HG03575 (cell line): ENCODE measurements at regions not wholly inside any gene's neighbourhood (a gene's known extent, or its start where the extent isn't known, plus 50 kb on each side); places are given as distances from the start of the nearest gene placed in this dataset.

Experiments used
- ATAC-seq: cut with Tn5 transposase; IDR thresholded peaks from one replicate; pipeline ENCODE4 v1.9.1; 2021; ENCODE audit not compliant: unreplicated experiment, insufficient number of reproducible peaks, low FRiP score; ENCODE audit errors: extremely low read depth

DNA sequence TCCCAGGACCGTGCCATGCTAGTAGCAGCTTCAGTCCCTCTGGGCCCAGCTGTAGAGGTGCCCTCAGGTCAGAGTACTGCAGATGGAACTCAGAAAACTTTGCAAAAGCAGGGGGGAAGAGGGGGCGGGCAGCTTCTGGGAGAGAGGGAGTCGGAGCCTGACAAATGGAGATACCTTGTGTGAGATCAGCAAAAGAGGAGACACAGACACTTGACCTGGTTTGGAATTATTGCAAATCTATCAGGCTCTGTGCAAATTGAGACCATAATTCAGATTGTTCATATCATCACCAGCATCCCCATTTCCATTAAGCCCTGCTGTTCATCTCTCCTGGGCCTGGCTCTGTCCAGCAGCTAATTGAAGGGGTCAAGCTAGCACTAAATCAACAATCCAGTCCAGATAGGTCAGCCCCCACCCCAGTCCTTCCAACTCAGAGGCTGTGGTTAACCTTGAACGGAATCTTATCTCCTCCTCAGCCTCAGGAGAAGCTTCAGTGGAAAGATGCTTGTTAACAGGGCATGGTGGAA is 292.6 kb upstream of the PLET1 start:
- no peak for ATAC-seq

DNA sequence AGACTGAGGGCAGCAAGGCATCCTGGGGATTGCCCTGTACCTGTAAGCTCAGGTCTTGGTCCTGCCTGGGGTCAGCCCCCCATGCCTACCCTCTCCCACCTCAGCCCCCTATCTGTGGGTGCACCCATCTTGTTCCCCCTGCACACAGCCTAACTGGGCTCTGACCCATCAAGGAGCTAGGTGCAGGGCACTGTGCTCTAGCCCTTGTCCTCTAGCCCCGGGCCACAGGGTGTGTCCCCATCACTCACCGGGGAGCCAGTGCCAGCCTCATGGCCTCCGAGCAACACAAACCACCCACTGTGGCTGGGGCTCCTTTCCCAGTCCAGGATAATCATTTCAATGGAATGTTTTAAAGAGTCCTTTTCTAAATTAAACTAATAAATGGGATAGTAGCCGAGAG is 293.9 kb upstream of the PLET1 start:
- no peak for ATAC-seq

DNA sequence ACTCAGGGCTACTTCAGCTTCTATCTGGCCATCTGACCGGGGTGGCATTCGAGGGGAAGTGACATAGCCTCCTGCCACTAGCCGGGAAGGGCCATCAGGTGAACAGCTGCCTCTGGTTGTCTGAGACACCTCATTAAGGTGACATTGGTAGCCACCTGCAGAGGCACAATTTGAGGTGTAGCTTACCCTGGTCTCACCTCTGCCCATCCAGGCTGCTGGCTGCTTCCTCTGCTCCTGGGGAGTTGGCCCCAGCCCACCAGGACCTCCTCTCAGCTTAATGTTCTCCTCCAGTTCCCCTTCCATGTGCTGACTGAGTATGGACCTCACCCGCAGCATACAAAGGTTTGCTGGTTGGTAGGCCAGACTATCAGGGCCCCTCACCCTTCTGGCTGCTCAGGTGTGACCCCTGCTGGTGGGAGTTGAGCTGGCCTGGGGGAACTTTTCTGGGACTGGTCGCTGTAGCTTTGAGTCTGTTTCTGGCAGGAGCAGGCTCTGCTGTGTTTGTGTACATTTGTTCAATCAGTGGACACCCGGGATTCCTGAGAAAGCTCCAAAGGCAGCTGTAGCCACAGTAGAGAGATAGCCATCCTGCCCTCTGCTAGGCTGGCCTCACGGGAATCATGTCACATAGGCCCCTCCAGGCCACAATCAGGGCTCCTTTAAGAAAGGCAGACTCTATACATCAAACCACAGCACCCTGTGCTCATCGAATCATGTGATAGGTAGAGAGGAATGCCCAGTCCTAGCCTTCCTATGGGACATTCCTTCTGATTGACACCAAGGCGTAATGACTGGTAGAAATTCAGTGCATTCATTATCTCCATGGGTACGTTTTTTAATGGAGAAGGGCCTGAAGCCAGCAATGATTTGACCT is 295.1 kb upstream of the PLET1 start:
- ATAC-seq: no peak

DNA sequence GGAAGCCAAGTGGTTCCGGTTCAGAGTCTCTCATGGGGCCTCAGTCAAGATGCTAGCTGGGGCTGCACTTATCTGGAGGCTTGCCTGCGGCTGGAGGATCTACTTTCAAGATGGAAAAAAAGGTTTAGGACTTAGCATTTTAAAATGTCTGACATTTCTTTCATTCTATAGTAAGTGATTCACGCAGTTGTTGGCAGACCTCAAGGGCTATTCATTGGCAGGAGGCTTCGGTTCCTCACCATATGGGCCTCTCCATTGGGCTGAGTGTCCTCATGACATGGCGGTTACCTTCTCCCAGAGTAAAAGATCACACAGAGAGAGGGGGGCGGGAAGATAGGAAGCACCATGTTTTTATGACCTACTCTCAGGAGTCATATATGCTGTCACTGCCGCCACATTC is 298.0 kb upstream of the PLET1 start:
- ATAC-seq: no peak

DNA sequence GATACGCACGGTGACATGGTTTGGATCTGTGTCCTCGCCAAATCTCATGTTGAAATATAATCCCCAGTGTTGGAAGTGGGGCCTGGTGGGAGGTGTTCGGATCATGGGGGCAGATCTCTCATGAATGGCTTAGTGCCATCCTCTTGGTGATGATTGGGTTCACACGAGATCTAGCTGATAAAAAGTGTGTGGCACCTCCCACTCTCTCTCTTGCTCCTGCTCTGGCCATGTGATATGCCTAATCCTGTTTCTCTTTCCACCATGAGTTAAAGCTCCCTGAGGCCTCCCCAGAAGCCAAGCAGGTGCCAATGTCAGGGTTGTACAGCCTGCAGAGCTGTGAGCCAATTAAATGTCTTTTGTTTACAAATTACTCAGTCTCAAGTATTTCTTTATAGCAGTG is 303.1 kb upstream of the PLET1 start:
- ATAC-seq: no peak

DNA sequence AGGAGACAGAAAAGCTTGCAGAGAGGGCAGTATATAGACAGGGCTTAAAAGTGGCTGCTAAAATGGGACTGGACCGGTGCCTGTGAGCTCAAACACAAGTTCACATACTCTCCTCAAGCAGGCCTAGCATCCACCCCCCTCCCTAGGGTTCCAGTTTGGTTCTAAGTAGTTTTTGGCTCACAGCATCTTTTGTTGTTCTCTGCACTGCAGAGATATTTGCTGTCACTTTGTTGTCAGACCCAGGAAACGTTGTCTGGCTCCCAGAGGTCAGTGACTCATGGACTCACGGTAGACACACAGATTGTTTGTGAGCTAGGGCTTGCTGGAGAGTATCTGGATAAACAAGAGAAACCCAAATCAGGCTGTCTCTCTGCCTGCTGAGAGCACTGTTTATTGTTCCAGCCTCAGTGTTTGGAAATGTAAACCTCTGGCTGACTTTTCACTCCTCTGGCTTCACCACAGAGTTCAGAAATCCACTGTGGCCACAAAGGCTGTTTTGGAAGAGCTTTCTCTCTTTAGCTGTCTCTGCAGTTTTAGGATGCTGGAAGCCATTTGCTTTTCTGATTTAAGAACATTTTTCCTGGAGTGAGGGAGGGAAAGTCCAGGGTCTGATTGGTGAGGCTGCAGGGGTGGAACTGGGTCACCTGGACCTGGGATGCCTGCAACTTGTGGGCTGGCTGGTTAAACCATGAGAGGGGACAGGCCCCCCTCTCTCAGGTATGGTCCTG is 303.7 kb upstream of the PLET1 start:
- no peak for ATAC-seq

DNA sequence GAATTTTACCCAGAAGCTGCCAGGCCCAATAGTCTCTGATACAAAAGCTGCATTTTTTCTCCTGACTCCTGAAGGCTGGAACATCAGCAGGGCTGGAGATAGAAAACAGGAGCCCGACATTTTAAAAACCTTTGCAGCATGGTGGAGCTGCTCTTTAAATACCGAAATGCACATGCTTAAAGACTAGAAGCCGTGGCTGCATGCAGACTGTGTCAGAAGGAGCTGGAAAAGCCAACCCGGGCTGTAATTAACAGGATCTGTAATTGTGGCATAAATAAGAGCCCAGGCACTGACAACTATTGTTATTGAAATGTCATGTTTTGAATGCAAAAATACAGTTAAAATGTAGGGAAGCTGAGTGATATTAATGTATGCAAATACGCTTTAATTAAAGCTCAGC is 304.9 kb upstream of the PLET1 start:
- no peak for ATAC-seq

DNA sequence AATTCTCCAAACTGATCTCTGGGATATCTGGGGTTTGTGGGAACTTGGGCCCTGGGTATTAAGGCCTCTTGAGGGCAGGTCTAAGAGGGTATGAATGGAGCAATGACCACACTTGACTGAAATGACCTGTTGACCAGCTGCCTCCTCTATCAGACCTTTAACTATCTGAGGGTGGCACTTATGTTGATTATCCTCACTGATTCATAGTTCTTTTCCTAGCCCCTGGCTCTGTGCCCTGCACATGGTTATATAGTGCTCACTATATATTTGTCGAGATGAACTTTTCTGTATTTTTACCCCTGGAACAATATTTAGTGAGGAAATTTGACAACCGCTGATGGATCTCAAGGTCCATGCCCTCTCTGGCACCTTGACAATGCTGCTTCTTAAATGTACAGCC is 305.5 kb upstream of the PLET1 start:
- ATAC-seq: no peak

DNA sequence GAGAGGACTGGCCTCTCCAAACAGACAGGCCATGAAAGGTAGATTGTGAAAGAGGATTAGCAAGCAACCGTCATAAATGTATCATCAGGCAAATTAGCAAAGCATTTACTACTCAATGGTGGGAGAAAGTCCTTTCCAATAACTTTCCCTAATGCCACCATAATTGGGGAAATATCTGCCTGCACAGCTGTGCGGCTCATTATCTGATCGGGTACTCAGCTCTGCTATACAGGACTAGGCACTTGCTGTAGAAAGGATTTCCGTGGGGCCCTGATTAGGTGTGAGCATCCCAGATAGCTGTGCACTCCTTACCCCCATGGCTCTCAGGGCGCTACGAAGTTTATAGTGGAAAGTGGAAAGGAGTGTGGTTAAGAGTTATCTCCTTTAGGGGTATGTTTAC is 309.7 kb upstream of the PLET1 start:
- no peak for ATAC-seq

DNA sequence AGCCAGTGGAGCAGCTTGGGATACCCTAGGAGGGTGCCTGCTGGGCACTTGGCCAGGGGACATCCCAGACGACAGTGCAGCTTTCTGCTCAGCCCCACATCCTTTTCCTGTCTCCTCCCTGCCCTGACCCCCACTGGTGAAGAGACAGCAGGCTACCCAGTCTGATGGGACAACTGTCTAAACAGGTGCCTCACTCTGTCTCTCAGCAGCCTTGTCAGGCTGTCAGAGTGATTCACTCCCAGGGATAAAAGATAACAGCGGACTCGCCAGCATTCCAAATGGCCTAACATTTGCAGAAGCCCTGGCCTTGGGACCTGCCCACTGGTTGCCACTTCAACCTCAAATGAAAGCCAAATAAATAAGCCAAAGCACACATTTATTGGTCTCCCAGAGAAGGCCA is 318.6 kb upstream of the PLET1 start:
- no peak for ATAC-seq

DNA sequence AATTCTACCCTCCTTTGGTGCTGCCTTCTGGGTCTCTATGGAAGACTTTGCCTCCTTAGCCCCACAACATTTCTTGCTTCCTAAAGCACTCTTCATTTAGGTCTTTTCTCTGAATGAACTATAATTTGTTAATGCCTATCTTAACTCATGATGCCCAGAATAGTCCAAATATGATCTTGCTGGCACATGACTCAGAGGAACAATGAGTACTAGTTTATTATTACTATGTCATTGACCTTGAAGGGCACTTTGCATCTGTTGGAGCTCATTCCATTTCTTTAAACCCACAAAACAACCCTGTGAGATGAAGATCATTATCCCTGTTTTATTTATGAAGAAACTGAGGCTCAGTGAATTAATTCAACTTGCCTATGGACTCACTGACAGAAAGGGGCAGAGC is 320.2 kb upstream of the PLET1 start:
- no peak for ATAC-seq

DNA sequence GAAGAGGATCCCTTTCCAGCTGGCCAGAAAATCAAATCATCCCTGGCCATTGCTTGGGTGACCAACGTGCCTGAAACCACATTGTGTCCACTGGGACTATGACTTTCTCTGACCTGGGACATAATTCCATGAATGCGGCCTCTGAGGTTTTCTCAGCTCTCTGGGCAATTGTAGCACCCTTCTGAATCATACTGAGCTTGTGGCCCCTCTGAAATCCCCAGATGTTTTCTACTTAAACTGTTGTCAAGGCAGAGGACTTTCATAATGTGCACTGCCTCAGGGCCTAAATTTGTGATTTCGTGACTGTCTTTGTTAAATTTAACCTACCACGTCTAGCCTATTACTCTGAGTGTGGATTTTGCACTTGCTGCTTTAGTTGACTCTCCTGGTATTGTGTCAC is 321.1 kb upstream of the PLET1 start:
- no peak for ATAC-seq

DNA sequence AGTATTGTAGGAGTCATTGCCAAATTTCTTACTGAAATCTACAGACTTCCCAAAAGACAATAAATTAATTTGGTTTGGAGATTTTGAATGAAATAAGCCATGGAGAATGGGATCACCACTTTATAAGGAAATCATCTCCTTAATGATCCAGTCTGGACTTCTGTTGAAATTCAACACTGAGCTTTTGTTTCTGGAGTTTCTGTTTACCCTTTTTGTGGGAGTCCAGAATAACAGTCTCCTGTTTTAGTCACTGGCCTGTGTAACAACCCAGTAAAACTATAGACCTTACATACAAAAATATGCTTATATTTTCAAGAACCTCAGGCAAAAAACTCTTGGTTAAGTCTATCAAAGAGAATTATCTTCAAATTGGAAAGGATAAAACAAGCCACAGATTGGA is 321.7 kb upstream of the PLET1 start:
- ATAC-seq: no peak

DNA sequence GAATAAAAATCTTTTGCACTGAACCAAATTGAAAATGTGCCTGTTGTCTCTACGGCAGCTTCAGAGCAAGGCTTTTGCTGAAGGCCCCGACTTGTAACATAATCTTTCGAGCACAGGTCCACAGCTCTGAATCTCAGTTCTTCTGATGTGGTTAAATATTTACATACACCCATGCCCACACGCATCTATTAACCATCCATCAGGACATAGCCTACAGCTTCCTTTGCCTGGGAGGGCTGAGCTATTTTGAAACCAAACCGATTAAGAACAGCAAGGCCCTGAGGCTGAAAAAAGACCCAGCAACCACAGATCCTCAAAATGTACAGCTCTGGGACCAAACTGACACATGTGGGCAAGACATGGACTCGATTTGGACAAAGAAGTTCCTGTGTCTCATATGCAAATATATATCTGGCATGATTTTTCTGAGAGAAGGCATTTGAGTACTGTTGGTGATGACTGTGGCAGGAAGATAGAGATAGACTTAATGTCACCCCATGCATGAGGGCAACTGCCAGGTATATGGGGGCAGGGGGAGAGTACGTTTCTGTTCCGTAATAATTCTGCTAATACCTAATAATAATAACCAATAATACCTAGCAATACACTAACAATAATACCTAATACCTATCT is 322.7 kb upstream of the PLET1 start:
- peak; percentile 86 for ATAC-seq

DNA sequence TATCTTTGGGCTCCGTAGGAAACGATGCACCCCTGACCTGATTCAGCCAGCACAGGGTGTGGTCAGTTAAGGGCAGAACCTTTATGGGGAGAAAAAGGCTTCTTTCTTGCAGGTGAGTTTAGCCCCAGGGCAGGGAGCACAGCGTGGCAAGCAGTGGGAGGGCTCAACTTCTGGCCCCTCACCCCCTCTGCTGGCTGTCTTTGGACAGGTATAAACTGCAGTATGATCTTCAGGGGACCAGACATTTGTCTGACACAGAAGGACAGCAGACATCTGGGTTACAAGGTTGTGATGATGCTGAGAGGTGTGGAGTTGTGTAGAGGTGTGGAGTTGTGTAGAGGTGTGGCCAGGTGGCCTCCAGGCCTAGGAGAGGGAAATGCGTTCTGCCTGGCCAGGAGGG is 324.0 kb upstream of the PLET1 start:
- no peak for ATAC-seq

DNA sequence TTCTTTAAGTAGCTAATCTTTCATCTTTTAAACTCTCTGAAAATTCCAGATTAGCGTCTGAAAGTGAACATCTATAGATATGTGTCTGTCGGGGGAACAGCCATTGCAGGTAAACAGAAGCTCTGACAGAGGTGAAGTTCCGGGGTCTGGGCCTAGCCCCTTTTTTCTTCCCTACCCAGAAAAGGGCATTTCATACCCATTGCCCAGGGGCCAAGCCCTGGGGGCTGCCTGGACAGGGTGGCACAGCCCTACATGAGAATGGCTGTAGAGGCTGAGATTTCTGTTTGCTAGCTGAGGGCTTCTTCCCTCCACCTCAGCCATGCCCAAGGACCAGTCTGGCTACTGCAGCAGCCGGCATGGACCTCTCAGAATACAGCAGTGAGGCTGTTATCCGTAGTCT is 327.0 kb upstream of the PLET1 start:
- no peak for ATAC-seq

DNA sequence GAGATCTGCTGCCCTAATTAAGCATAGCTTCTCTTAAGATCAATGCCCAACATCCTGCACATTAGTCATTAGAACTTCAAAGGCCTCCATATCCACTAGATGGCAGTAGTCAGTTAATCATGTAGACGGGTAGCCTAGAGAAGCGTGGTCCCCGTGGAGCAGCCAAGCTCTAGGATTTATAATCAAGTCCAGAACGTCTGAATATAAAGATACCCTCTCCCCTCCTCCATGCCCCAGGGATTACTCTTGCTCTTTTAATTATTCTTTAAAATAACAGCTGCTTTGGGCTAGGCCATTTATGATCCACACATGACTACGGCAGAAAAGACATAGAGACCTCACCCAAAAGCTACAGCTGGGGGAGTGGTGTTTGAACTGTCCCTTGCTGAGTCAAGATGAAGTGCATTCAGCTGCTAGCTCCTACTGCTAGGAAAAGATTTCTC is 327.6 kb upstream of the PLET1 start:
- no peak for ATAC-seq

DNA sequence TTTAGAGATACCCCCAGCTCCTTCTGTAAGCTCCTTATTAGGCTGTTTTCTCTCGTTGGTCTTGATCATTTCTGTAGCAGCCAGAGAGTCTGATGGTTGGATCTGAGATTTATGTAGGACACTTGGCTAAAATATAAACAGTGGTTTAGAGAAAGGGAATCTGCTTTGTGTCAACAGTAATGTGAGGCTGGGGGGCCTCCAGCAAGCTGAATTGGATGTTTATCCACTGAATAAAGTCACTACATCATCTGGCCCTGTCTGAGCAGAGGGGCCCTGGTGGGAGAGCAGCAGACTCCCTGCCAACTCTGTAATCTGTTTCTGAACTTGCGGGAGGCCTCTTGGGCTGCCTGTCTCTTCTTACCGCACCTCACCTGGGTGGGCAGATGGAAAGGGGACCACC is 328.5 kb upstream of the PLET1 start:
- no peak for ATAC-seq

DNA sequence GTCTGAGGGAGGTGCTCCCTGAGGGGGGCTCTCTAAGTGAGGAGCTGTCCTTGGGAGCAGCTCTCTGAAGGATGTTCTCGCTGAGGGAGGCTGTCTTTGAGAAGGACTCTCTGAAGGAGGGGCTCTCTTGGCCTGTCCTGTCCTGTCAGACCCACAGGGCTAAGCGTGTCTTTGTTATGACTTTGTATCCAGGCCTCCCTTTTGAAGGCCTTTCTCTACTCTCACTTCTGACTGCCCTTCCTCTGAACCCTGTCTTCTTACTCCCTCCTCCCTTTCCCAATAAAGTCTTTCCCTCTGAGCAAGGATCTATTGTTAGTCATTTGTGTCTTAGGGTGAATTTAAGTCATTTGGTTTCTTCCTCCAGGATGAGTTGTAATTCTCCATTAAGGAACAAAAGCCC is 330.1 kb upstream of the PLET1 start:
- ATAC-seq: no peak

DNA sequence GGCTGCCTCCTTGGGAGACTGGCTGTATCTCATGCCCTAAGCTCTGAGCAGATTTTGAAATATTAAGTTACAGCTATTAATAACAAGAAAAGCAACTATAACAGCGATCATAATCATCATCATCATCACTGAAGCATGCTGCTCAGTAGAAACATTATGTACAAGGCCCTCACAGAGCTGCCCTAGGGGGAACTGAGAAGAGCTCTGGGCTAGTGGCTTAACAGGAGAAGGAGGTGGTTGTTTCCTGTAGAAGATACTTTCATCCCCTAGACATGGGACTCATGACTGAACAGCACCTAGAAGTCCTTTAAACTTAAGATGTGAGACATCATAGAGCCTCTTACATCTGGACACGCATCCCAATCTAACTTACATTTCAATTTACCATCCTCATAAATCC is 332.8 kb upstream of the PLET1 start:
- ATAC-seq: no peak
